Tibial nerve (tissue), 4 donors: ENCODE measurements at regions not wholly inside any gene's neighbourhood (a gene's known extent, or its start where the extent isn't known, plus 50 kb on each side); places are given as distances from the start of the nearest gene placed in this dataset.

ENCODE experiments used
- EP300 ChIP-seq, 2 donors: sonication (generic); formaldehyde crosslinking; IDR thresholded peaks; one replicate each; pipeline ENCODE4 v1.6.1; 2017; ENCODE audit warnings: antibody characterized with exemption in 2 of 2, mild to moderate bottlenecking in 1 of 2
- POLR2A ChIP-seq, 2 donors: fragments of 450-650 bp; IDR thresholded peaks; one replicate each; pipeline ENCODE4 v1.6.1; 2017; ENCODE audit warnings: antibody characterized with exemption in 2 of 2, mild to moderate bottlenecking in 2 of 2, moderate library complexity in 2 of 2
- TF ChIP-seq, protein P1 (sequence below), 5 experiments: fragments of 200-600 bp in 3 of 5; fragments of 450-650 bp in 2 of 5; sonication (generic) in 3 of 5; IDR thresholded peaks; one replicate each; pipeline ENCODE4 v1.5.1; 2016 to 2019; ENCODE audit warnings: antibody characterized with exemption in 5 of 5, mild to moderate bottlenecking in 3 of 5, moderate library complexity in 2 of 5

DNA sequence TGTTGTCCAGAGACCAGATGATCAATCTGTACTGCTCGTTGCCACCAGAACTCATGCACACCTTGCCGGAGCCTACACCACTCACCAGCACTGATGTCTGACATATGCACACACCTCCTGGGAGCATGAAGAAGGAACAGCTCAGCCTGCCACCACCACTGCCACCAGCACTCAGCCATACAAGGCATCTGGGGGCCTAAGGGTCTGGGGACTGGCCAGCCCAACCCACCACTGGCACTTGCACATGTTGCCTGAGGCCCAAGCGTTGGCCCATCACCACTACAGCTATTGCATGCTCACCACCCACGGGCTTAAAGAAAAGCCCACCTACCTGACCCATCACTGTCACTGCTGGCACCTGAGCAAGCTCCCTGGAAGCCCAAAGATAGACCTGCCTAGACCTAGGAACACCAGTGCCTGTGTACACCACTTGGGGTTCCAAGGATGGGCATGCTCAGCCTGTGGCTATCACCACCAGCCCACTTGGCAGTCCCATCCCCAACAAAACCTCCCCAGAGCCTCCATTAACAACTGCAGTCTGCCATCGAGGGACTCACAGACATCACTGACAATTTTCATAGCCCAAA is 174.3 kb upstream of the GRID2 start:
- TF ChIP-seq, protein P1, sequence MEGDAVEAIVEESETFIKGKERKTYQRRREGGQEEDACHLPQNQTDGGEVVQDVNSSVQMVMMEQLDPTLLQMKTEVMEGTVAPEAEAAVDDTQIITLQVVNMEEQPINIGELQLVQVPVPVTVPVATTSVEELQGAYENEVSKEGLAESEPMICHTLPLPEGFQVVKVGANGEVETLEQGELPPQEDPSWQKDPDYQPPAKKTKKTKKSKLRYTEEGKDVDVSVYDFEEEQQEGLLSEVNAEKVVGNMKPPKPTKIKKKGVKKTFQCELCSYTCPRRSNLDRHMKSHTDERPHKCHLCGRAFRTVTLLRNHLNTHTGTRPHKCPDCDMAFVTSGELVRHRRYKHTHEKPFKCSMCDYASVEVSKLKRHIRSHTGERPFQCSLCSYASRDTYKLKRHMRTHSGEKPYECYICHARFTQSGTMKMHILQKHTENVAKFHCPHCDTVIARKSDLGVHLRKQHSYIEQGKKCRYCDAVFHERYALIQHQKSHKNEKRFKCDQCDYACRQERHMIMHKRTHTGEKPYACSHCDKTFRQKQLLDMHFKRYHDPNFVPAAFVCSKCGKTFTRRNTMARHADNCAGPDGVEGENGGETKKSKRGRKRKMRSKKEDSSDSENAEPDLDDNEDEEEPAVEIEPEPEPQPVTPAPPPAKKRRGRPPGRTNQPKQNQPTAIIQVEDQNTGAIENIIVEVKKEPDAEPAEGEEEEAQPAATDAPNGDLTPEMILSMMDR (IDR thresholded peaks at IDR 0.05) = no peak
- no peak for TF ChIP-seq POLR2A (IDR thresholded peaks at IDR 0.05)
- TF ChIP-seq EP300 (IDR thresholded peaks at IDR 0.05) = no peak
